ENCODE measurements at regions not wholly inside any gene's neighbourhood (a gene's known extent, or its start where the extent isn't known, plus 50 kb on each side); places are given as distances from the start of the nearest gene placed in this dataset.

- no peak overlapping the region for H4K8ac ChIP-seq (ENCODE audit: low read depth, low read length)
- no peaks in the 10 kb centered on the region for H3K36me3 ChIP-seq (replicated peaks in 1 of 2; ENCODE audit: control insufficient read depth in 2 of 2, insufficient read depth in 2 of 2, low read length in 2 of 2)
- H3K4me2 ChIP-seq (ENCODE audit: insufficient read depth, low read length, poor library complexity, severe bottlenecking): no peak overlapping the region
- no peaks in the 10 kb centered on the region for H3K27me3 ChIP-seq (ENCODE audit: control insufficient read depth in 3 of 3, insufficient read depth in 3 of 3, low read depth in 1 of 3, low read length in 3 of 3)
- H3K4ac ChIP-seq (ENCODE audit: low read length): no peak overlapping the region
- no peak overlapping the region for H3K18ac ChIP-seq (ENCODE audit: low read length)
- no peak overlapping the region for H3K9ac ChIP-seq (ENCODE audit: low read depth, low read length, poor library complexity)
- H3K27ac ChIP-seq (replicated peaks; ENCODE audit: low read length): no peak overlapping the region
- no peak overlapping the region for H3K14ac ChIP-seq (ENCODE audit: low read length)
- DNase-seq (ENCODE audit: low spot score): no peak
- H3K9me3 ChIP-seq (replicated peaks in 1 of 2; ENCODE audit: control insufficient read depth in 2 of 2, insufficient read depth in 1 of 2, low read depth in 1 of 2, low read length in 2 of 2): peaks cover 0 to 5% of the 10 kb centered on the region in 2 donors
- no peaks in the 10 kb centered on the region for H3K79me1 ChIP-seq (ENCODE audit: low read depth, low read length)
- H2AK5ac ChIP-seq (ENCODE audit: low read depth, low read length): no peak overlapping the region
- H3K23ac ChIP-seq (ENCODE audit: low read depth, low read length, poor library complexity): no peak overlapping the region
- no peak overlapping the region for H2BK15ac ChIP-seq (ENCODE audit: low read length)
- no peak overlapping the region for H4K91ac ChIP-seq (ENCODE audit: low read depth, low read length, poor library complexity)
- H3K4me3 ChIP-seq (ENCODE audit: low read length in 2 of 2): no peak overlapping the region
- H2BK5ac ChIP-seq (ENCODE audit: low read length): no peak overlapping the region
- no peak overlapping the region for H2BK12ac ChIP-seq (ENCODE audit: low read length)
- H2AFZ ChIP-seq (ENCODE audit: low read length): no peak overlapping the region
- no peaks in the 10 kb centered on the region for H3K4me1 ChIP-seq (ENCODE audit: control insufficient read depth in 2 of 2, insufficient read depth in 1 of 2, low read depth in 1 of 2, low read length in 2 of 2)
- no peak overlapping the region for H2BK120ac ChIP-seq (ENCODE audit: low read depth, low read length)
Measured at GRCh38 chr13:37319031-37319443, 213.6 kb upstream of the CSNK1A1L start.

- H2BK5ac ChIP-seq (ENCODE audit: low read length): no peak overlapping the region
- H2AFZ ChIP-seq (ENCODE audit: low read length): no peak overlapping the region
Measured at GRCh38 chr13:37316935-37317334, 211.5 kb upstream of the CSNK1A1L start.

DNA sequence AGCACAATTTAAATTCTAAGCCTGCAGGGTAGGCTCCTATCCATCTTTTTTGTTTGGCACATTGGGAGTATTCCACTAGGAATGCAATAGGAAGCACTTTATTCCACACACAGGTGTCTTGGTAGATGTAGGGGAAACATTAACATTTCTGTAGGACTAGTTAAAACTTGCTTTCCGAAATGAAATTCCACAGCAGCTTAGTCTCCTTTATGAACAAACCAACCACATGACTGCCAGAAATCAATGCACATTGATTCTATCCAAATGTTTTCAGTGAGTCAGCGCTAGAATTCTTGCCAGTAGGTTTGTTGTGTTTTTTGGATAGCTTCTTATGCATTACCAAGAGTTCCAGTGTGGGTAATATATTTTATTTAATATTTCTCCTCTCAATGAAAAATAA lies 207.9 kb upstream of the CSNK1A1L start:
- Histone ChIP-seq H3K14ac (ENCODE audit: low read length) (no peak overlapping the region), H3K9ac (ENCODE audit: low read depth, low read length, poor library complexity) (no peak overlapping the region), H3K18ac (ENCODE audit: low read length) (no peak overlapping the region), H3K27ac (replicated peaks; ENCODE audit: low read length) (no peak overlapping the region), H3K4me3 (ENCODE audit: low read length in 2 of 2) (no peak overlapping the region), H2AK5ac (ENCODE audit: low read depth, low read length) (no peak overlapping the region), H2BK5ac (ENCODE audit: low read length) (no peak overlapping the region), H3K9me3 (replicated peaks in 1 of 2; ENCODE audit: control insufficient read depth in 2 of 2, insufficient read depth in 1 of 2, low read depth in 1 of 2, low read length in 2 of 2) (peaks cover 0 to 5% of the 10 kb centered on the region in 2 donors), H3K4me2 (ENCODE audit: insufficient read depth, low read length, poor library complexity, severe bottlenecking) (no peak overlapping the region), H2AFZ (ENCODE audit: low read length) (no peak overlapping the region), H2BK12ac (ENCODE audit: low read length) (no peak overlapping the region), H3K4me1 (ENCODE audit: control insufficient read depth in 2 of 2, insufficient read depth in 1 of 2, low read depth in 1 of 2, low read length in 2 of 2) (peaks cover 0 to 2% of the 10 kb centered on the region in 2 donors), H3K23ac (ENCODE audit: low read depth, low read length, poor library complexity) (no peak overlapping the region), H3K36me3 (replicated peaks in 1 of 2; ENCODE audit: control insufficient read depth in 2 of 2, insufficient read depth in 2 of 2, low read length in 2 of 2) (no peaks in the 10 kb centered on the region), H2BK15ac (ENCODE audit: low read length) (no peak overlapping the region), H2BK120ac (ENCODE audit: low read depth, low read length) (no peak overlapping the region), H3K27me3 (ENCODE audit: control insufficient read depth in 3 of 3, insufficient read depth in 3 of 3, low read depth in 1 of 3, low read length in 3 of 3) (no peaks in the 10 kb centered on the region), H4K8ac (ENCODE audit: low read depth, low read length) (no peak overlapping the region), H4K91ac (ENCODE audit: low read depth, low read length, poor library complexity) (no peak overlapping the region), H3K79me1 (ENCODE audit: low read depth, low read length) (no peaks in the 10 kb centered on the region), H3K4ac (ENCODE audit: low read length) (no peak overlapping the region)
- no peak for DNase-seq (ENCODE audit: low spot score)
- WGBS, 2 donors (ENCODE audit: extremely low coverage in 2 of 2, insufficient read length in 2 of 2, insufficient replicate concordance in 1 of 2): no CpG with 5 or more reads among the region's 2 CpGs

More at GRCh38 chr13:37316935-37317334, 211.5 kb upstream of the CSNK1A1L start:
- Histone ChIP-seq H2BK12ac (ENCODE audit: low read length) (peak overlapping the region; percentile 14), H3K23ac (ENCODE audit: low read depth, low read length, poor library complexity) (peak overlapping the region; percentile 32), H3K4me1 (ENCODE audit: control insufficient read depth in 2 of 2, insufficient read depth in 1 of 2, low read depth in 1 of 2, low read length in 2 of 2) (peaks cover 0 to 2% of the 10 kb centered on the region in 2 donors), H3K4me2 (ENCODE audit: insufficient read depth, low read length, poor library complexity, severe bottlenecking) (no peak overlapping the region), H3K27ac (replicated peaks; ENCODE audit: low read length) (no peak overlapping the region), H3K18ac (ENCODE audit: low read length) (peak overlapping the region; percentile 67), H2AK5ac (ENCODE audit: low read depth, low read length) (peak overlapping the region; percentile 38), H3K14ac (ENCODE audit: low read length) (peak overlapping the region; percentile 60), H3K36me3 (replicated peaks in 1 of 2; ENCODE audit: control insufficient read depth in 2 of 2, insufficient read depth in 2 of 2, low read length in 2 of 2) (no peaks in the 10 kb centered on the region), H4K91ac (ENCODE audit: low read depth, low read length, poor library complexity) (peak overlapping the region; percentile 46), H3K9me3 (replicated peaks in 1 of 2; ENCODE audit: control insufficient read depth in 2 of 2, insufficient read depth in 1 of 2, low read depth in 1 of 2, low read length in 2 of 2) (peaks cover 0 to 5% of the 10 kb centered on the region in 2 donors), H4K8ac (ENCODE audit: low read depth, low read length) (no peak overlapping the region), H3K4ac (ENCODE audit: low read length) (no peak overlapping the region), H2BK120ac (ENCODE audit: low read depth, low read length) (peak overlapping the region; percentile 19), H3K27me3 (ENCODE audit: control insufficient read depth in 3 of 3, insufficient read depth in 3 of 3, low read depth in 1 of 3, low read length in 3 of 3) (no peaks in the 10 kb centered on the region), H3K79me1 (ENCODE audit: low read depth, low read length) (no peaks in the 10 kb centered on the region), H3K4me3 (ENCODE audit: low read length in 2 of 2) (no peak overlapping the region), H2BK15ac (ENCODE audit: low read length) (peak overlapping the region; percentile 59), H3K9ac (ENCODE audit: low read depth, low read length, poor library complexity) (peak overlapping the region; percentile 70)
- WGBS, 2 donors (ENCODE audit: extremely low coverage in 2 of 2, insufficient read length in 2 of 2, insufficient replicate concordance in 1 of 2): no CpG with 5 or more reads among the region's 6 CpGs
- DNase-seq (ENCODE audit: low spot score): no peak

GRCh38 chr13:37306778-37307544 lies 201.5 kb upstream of the CSNK1A1L start:
- H2BK12ac ChIP-seq (ENCODE audit: low read length): no peak overlapping the region
- no peak overlapping the region for H2BK120ac ChIP-seq (ENCODE audit: low read depth, low read length)
- H4K8ac ChIP-seq (ENCODE audit: low read depth, low read length): no peak overlapping the region
- no peaks in the 10 kb centered on the region for H3K4me1 ChIP-seq (ENCODE audit: control insufficient read depth in 2 of 2, insufficient read depth in 1 of 2, low read depth in 1 of 2, low read length in 2 of 2)
- H3K9ac ChIP-seq (ENCODE audit: low read depth, low read length, poor library complexity): no peak overlapping the region
- DNase-seq (ENCODE audit: low spot score): no peak
- no peak overlapping the region for H4K91ac ChIP-seq (ENCODE audit: low read depth, low read length, poor library complexity)
- no peak overlapping the region for H3K4me2 ChIP-seq (ENCODE audit: insufficient read depth, low read length, poor library complexity, severe bottlenecking)
- no peak overlapping the region for H3K4me3 ChIP-seq (ENCODE audit: low read length in 2 of 2)
- H3K4ac ChIP-seq (ENCODE audit: low read length): no peak overlapping the region
- no peaks in the 10 kb centered on the region for H3K9me3 ChIP-seq (replicated peaks in 1 of 2; ENCODE audit: control insufficient read depth in 2 of 2, insufficient read depth in 1 of 2, low read depth in 1 of 2, low read length in 2 of 2)
- no peak overlapping the region for H2BK15ac ChIP-seq (ENCODE audit: low read length)
- H3K14ac ChIP-seq (ENCODE audit: low read length): no peak overlapping the region
- no peak overlapping the region for H2BK5ac ChIP-seq (ENCODE audit: low read length)
- no peak overlapping the region for H3K27ac ChIP-seq (replicated peaks; ENCODE audit: low read length)
- H3K27me3 ChIP-seq (ENCODE audit: control insufficient read depth in 3 of 3, insufficient read depth in 3 of 3, low read depth in 1 of 3, low read length in 3 of 3): no peaks in the 10 kb centered on the region
- no peak overlapping the region for H2AFZ ChIP-seq (ENCODE audit: low read length)
- no peak overlapping the region for H2AK5ac ChIP-seq (ENCODE audit: low read depth, low read length)
- H3K79me1 ChIP-seq (ENCODE audit: low read depth, low read length): no peaks in the 10 kb centered on the region
- WGBS, 2 donors (ENCODE audit: extremely low coverage in 2 of 2, insufficient read length in 2 of 2, insufficient replicate concordance in 1 of 2): no CpG with 5 or more reads among the region's 4 CpGs
- H3K18ac ChIP-seq (ENCODE audit: low read length): no peak overlapping the region
- H3K36me3 ChIP-seq (replicated peaks in 1 of 2; ENCODE audit: control insufficient read depth in 2 of 2, insufficient read depth in 2 of 2, low read length in 2 of 2): no peaks in the 10 kb centered on the region
- no peak overlapping the region for H3K23ac ChIP-seq (ENCODE audit: low read depth, low read length, poor library complexity)
